ENCODE measurements at regions not wholly inside any gene's neighbourhood (a gene's known extent, or its start where the extent isn't known, plus 50 kb on each side); places are given as distances from the start of the nearest gene placed in this dataset.

DNA sequence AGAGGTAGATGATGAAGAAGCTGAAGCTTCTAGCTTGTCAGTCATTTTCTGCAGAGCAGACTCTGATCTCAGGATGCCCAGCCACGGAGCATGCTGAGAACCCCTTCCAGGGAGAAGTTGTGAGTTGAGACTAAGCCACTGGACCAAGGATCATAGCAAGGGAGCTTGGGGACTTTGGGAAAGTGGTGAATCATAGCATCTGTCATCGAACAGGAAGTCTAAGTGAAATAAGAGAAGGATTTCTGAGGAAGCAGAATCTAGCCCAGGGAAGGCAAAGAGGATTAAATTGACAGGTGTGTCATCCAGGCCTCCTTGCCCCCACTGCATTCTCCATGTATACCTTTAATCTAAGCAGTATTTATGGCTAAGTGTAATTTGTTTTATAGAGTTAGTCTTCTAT lies 71.8 kb upstream of the TMEM108 start:
- TF ChIP-seq, protein P1, sequence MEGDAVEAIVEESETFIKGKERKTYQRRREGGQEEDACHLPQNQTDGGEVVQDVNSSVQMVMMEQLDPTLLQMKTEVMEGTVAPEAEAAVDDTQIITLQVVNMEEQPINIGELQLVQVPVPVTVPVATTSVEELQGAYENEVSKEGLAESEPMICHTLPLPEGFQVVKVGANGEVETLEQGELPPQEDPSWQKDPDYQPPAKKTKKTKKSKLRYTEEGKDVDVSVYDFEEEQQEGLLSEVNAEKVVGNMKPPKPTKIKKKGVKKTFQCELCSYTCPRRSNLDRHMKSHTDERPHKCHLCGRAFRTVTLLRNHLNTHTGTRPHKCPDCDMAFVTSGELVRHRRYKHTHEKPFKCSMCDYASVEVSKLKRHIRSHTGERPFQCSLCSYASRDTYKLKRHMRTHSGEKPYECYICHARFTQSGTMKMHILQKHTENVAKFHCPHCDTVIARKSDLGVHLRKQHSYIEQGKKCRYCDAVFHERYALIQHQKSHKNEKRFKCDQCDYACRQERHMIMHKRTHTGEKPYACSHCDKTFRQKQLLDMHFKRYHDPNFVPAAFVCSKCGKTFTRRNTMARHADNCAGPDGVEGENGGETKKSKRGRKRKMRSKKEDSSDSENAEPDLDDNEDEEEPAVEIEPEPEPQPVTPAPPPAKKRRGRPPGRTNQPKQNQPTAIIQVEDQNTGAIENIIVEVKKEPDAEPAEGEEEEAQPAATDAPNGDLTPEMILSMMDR (IDR thresholded peaks at IDR 0.05) = no peak
- H3K27ac ChIP-seq = no peak overlapping the region
- H3K4me3 ChIP-seq = no peak overlapping the region
- ATAC-seq (ENCODE audit: insufficient number of reproducible peaks, low FRiP score, low read depth) (no peak), DNase-seq (ENCODE audit: low spot score) (no peak)
- H3K9me3 ChIP-seq = no peaks in the 10 kb centered on the region
- no peaks in the 10 kb centered on the region for H3K36me3 ChIP-seq
- H3K27me3 ChIP-seq (replicated peaks; ENCODE audit: insufficient read depth) = no peaks in the 10 kb centered on the region
- no peaks in the 10 kb centered on the region for H3K4me1 ChIP-seq (ENCODE audit: control insufficient read depth in 1 of 2, low read depth in 2 of 2)

DNA sequence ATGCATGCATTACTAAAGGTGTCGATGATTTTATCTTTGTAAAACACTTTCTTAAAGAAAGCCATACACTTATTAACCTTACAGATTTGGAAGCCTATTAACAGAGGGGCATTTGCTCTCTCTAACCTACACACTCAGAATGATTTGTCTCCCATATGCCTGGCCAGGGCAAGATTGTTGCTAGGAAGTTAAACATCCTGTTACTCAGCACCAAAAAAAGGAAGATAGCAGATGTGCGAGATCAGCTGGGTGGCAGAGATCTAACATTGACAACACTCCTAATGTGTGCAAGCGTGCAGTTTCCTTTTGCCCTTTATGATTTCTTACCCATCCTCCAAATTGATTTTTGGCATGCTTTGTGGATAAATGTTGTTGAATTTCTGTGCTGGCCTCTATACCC lies 73.9 kb upstream of the TMEM108 start:
- no peaks in the 10 kb centered on the region for H3K36me3 ChIP-seq
- no peak overlapping the region for H3K27ac ChIP-seq
- TF ChIP-seq, protein P1 (IDR thresholded peaks at IDR 0.05) = no peak
- ATAC-seq (ENCODE audit: insufficient number of reproducible peaks, low FRiP score, low read depth) = no peak
- no peaks in the 10 kb centered on the region for H3K27me3 ChIP-seq (replicated peaks; ENCODE audit: insufficient read depth)
- H3K4me3 ChIP-seq = no peak overlapping the region
- H3K9me3 ChIP-seq = no peaks in the 10 kb centered on the region
- no peak for DNase-seq (ENCODE audit: low spot score)
- H3K4me1 ChIP-seq (ENCODE audit: control insufficient read depth in 1 of 2, low read depth in 2 of 2) = no peaks in the 10 kb centered on the region

DNA sequence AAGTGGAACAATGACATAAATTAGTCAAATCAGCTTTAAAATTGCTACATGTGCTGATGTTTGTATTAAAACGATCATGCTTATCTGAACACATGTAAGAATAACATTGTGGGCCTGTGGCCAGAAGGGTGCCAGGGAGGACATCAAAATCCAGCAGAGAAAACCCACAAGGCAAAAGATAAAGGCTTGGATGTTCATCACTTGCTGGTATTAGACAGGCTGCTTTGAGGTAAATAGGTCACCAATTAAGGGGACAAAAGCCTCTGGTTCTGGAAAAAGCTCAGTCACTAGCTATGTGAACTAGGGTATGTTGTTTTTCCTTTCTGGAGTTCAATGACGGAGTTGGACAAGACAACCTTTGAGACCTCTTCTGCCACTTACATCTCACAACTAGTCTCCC lies 74.4 kb upstream of the TMEM108 start:
- H3K27ac ChIP-seq = no peak overlapping the region
- no peak overlapping the region for H3K4me3 ChIP-seq
- no peaks in the 10 kb centered on the region for H3K9me3 ChIP-seq
- no peaks in the 10 kb centered on the region for H3K27me3 ChIP-seq (replicated peaks; ENCODE audit: insufficient read depth)
- ATAC-seq (ENCODE audit: insufficient number of reproducible peaks, low FRiP score, low read depth) = no peak
- no peaks in the 10 kb centered on the region for H3K36me3 ChIP-seq
- DNase-seq (ENCODE audit: low spot score) = no peak
- TF ChIP-seq, protein P1 (IDR thresholded peaks at IDR 0.05) = no peak
- no peaks in the 10 kb centered on the region for H3K4me1 ChIP-seq (ENCODE audit: control insufficient read depth in 1 of 2, low read depth in 2 of 2)

DNA sequence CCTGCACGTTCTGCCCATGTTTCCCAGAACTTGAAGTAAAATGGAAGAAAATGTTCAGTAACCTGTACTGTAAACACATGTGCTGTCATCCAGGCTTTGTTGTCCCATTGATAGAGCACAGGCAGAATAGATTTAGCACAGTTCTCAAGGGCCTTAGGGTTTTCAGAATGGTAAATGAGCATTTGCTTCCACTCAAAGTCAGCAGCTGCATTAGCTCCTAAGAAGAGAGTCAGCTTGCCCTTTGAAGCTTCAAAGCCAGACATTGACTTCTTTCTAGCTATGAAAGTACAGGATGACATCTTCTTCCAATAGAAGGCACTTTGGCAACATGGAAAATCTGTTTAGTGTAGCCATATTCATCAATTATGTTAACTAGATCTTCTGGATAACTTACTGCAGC lies 76.2 kb upstream of the TMEM108 start:
- Histone ChIP-seq H3K4me1 (ENCODE audit: control insufficient read depth in 1 of 2, low read depth in 2 of 2) (no peaks in the 10 kb centered on the region), H3K27me3 (replicated peaks; ENCODE audit: insufficient read depth) (no peaks in the 10 kb centered on the region), H3K4me3 (no peak overlapping the region), H3K36me3 (no peaks in the 10 kb centered on the region), H3K9me3 (no peaks in the 10 kb centered on the region), H3K27ac (no peak overlapping the region)
- ATAC-seq (ENCODE audit: insufficient number of reproducible peaks, low FRiP score, low read depth) (no peak), DNase-seq (ENCODE audit: low spot score) (no peak)
- TF ChIP-seq, protein P1 (IDR thresholded peaks at IDR 0.05) = no peak

DNA sequence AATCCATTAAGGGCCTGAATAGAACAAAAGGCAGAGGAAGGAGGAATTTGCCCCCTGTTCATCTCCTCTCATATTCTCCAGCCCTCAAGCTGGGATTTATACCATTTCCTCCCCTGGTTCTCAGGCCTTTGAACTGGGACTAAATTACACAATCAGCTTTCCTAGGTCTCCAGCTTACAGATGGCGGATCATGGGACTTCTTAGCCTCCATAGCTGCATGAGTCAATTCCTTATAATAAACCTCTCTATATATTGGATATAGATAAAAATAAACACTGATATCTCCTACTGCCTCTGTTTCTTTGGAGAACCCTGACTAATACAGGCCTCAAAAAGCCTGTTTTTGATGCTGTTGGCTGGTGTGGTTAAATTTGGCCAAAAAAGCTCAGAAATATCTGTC lies 84.5 kb upstream of the TMEM108 start:
- no peaks in the 10 kb centered on the region for H3K9me3 ChIP-seq
- DNase-seq (ENCODE audit: low spot score) (no peak), ATAC-seq (ENCODE audit: insufficient number of reproducible peaks, low FRiP score, low read depth) (no peak)
- no peak overlapping the region for H3K4me3 ChIP-seq
- no peaks in the 10 kb centered on the region for H3K4me1 ChIP-seq (ENCODE audit: control insufficient read depth in 1 of 2, low read depth in 2 of 2)
- no peaks in the 10 kb centered on the region for H3K27me3 ChIP-seq (replicated peaks; ENCODE audit: insufficient read depth)
- H3K27ac ChIP-seq = no peak overlapping the region
- TF ChIP-seq, protein P1 (IDR thresholded peaks at IDR 0.05) = no peak
- no peaks in the 10 kb centered on the region for H3K36me3 ChIP-seq
